ENCODE measurements at regions not wholly inside any gene's neighbourhood (a gene's known extent, or its start where the extent isn't known, plus 50 kb on each side); places are given as distances from the start of the nearest gene placed in this dataset.
"Not testable (repeated sequence)": the region's sequence is repeated elsewhere in the genome, so short reads cannot be mapped to it uniquely, and the experiment has no call there.

DNA sequence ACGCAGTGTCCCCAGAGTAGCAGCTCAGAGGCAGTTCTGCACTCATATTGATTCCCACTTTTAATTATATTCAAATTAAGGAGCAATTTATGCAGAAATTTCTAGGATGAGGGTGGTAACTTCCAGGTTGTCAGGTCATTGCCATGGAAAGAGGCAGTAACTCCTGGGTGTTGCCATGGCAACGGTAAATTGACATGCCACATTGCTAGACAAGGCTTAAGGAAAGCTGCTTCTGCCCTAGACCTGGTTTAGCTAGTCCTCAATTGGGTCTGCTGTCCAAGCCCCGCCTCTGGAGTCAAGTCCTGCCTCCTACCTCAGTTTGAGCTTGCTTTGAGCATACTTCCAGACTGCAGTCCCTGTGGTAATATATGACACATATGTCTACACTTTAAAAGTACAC is 53.8 kb upstream of the CXorf66 start:
- not testable (repeated sequence) for H3K36me3 ChIP-seq (ENCODE audit: control insufficient read depth, insufficient read depth, low read length); H3K4me1 ChIP-seq (ENCODE audit: control insufficient read depth, insufficient read depth, low read length, poor library complexity, severe bottlenecking); H3K4me3 ChIP-seq (ENCODE audit: extremely low read depth, insufficient read depth, low read length, poor library complexity, severe bottlenecking); H3K9me3 ChIP-seq (ENCODE audit: control insufficient read depth, low read length); H3K27ac ChIP-seq (ENCODE audit: low read depth, low read length, severe bottlenecking)
- no CpG with 5 or more reads among the region's 3 CpGs for WGBS, 2 experiments (ENCODE audit: insufficient coverage in 2 of 2)
